IMR-90 (cell line): ENCODE measurements at regions not wholly inside any gene's neighbourhood (a gene's known extent, or its start where the extent isn't known, plus 50 kb on each side); places are given as distances from the start of the nearest gene placed in this dataset.

Source experiments
- BHLHE40 ChIP-seq: fragments of 150-350 bp; IDR thresholded peaks from 2 replicates; pipeline ENCODE4 v1.6.1; 2016; ENCODE audit warnings: mild to moderate bottlenecking, low read depth, low read length
- CEBPB ChIP-seq: IDR thresholded peaks from 2 replicates; pipeline ENCODE4 v1.6.1; 2012; ENCODE audit warnings: low read depth, low read length, improper control_type of control experiment
- ELK1 ChIP-seq: fragments of 150-350 bp; IDR thresholded peaks from 2 replicates; pipeline ENCODE4 v1.6.1; 2016; ENCODE audit warnings: low read depth, mild to moderate bottlenecking, low read length, moderate library complexity, borderline replicate concordance
- NFE2L2 ChIP-seq: fragments of 150-350 bp; IDR thresholded peaks from 2 replicates; pipeline ENCODE4 v1.6.1; 2016; ENCODE audit warnings: low read depth, mild to moderate bottlenecking, low read length
- POLR2A ChIP-seq: IDR thresholded peaks from 2 replicates; pipeline ENCODE4 v1.6.1; 2012; ENCODE audit warnings: mild to moderate bottlenecking, low read depth, low read length
- RAD21 ChIP-seq: IDR thresholded peaks from 2 replicates; pipeline ENCODE4 v1.6.1; 2012; ENCODE audit warnings: low read length, improper control_type of control experiment
- RCOR1 ChIP-seq: IDR thresholded peaks from 2 replicates; pipeline ENCODE4 v1.6.1; 2012; ENCODE audit warnings: mild to moderate bottlenecking, low read length, improper control_type of control experiment; ENCODE audit not compliant: insufficient replicate concordance
- RFX5 ChIP-seq: IDR thresholded peaks from 2 replicates; pipeline ENCODE4 v1.8.0; 2012; ENCODE audit warnings: low read depth, mild to moderate bottlenecking, low read length, moderate library complexity
- SMC3 ChIP-seq: fragments of 150-350 bp; IDR thresholded peaks from 2 replicates; pipeline ENCODE4 v1.6.1; 2016; ENCODE audit warnings: low read depth, mild to moderate bottlenecking, antibody characterized with exemption, low read length, moderate library complexity
- USF2 ChIP-seq: fragments of 150-350 bp; IDR thresholded peaks from 2 replicates; pipeline ENCODE4 v1.6.1; 2017; ENCODE audit warnings: mild to moderate bottlenecking, antibody characterized with exemption, low read length, low read depth
- TF ChIP-seq, protein P1 (sequence below): conservative IDR thresholded peaks from 2 replicates; pipeline ENCODE4 v1.5.1; 2012; ENCODE audit warnings: mild to moderate bottlenecking, low read depth, low read length, improper control_type of control experiment

DNA sequence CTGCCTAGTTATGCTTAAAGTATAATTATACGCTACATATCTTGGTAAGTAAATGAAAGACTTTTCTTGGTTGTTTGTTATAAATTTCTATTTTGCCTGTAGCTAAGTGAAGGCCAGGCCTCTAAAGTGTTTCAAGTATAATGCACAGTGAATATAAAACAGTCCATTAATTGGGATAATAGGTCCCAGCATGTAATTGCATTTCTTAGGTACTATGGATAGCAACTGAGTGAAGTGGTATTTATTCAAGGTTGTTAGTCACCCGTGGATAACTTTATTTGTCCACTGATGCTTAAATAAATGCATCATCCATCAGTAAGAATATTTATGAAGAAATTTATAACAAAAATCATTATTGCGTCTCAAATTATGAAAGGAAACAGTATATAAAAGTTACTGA lies 59.1 kb downstream of the TEX13C start:
- TF ChIP-seq, protein P1, sequence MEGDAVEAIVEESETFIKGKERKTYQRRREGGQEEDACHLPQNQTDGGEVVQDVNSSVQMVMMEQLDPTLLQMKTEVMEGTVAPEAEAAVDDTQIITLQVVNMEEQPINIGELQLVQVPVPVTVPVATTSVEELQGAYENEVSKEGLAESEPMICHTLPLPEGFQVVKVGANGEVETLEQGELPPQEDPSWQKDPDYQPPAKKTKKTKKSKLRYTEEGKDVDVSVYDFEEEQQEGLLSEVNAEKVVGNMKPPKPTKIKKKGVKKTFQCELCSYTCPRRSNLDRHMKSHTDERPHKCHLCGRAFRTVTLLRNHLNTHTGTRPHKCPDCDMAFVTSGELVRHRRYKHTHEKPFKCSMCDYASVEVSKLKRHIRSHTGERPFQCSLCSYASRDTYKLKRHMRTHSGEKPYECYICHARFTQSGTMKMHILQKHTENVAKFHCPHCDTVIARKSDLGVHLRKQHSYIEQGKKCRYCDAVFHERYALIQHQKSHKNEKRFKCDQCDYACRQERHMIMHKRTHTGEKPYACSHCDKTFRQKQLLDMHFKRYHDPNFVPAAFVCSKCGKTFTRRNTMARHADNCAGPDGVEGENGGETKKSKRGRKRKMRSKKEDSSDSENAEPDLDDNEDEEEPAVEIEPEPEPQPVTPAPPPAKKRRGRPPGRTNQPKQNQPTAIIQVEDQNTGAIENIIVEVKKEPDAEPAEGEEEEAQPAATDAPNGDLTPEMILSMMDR, result no peak
- TF ChIP-seq POLR2A (no peak), RAD21 (no peak), CEBPB (no peak), USF2 (no peak), RFX5 (no peak), ELK1 (no peak), NFE2L2 (no peak), RCOR1 (no peak), BHLHE40 (no peak), SMC3 (no peak)
